HCT116 (cell line): ENCODE measurements at regions not wholly inside any gene's neighbourhood (a gene's known extent, or its start where the extent isn't known, plus 50 kb on each side); places are given as distances from the start of the nearest gene placed in this dataset.

Source experiments
- ATAC-seq: fragments of 200-7000 bp; cut with Tn5 transposase; 2 replicates; pipeline ENCODE4 v1.9.1; 2020; ENCODE audit warnings: mild to moderate bottlenecking, moderate library complexity
- BruUV-seq: library from RNA; stranded (reverse); fragments of 400-500 nt; replicated peaks from 2 replicates; lab custom pipeline; 2021; lab: Mats Ljungman, UMichigan
- CTCF ChIA-PET: fragments of 300-600 bp; sonication (Branson Sonifier 250); formaldehyde crosslinking; loops from one replicate; lab custom pipeline; 2021; ENCODE audit warnings: antibody characterized with exemption; lab: Charles Lee
- POLR2A ChIA-PET: fragments of 300-600, 350-600 bp; sonication (Branson Sonifier 250); formaldehyde crosslinking; loops from one replicate; lab custom pipeline; 2021; ENCODE audit warnings: antibody characterized with exemption; lab: Charles Lee
- RAD21 ChIA-PET, 2 experiments: fragments of 300-600 bp; sonication (Branson Sonifier 250); formaldehyde crosslinking; loops; one replicate each; lab custom pipeline; 2023; ENCODE audit warnings: low total read pairs in 2 of 2; ENCODE audit not compliant: uncharacterized antibody in 2 of 2, unreplicated experiment in 2 of 2, low non-redundant PET in 1 of 2; lab: Charles Lee
- DNase-seq: peaks from one replicate; pipeline ENCODE4 v3.0.0-alpha.2; 2010; ENCODE audit warnings: low read depth, low spot score
- H2AFZ ChIP-seq: fragments of 200-600 bp; shearing (Covaris generic), sonication (generic); 2 replicates; pipeline ENCODE4 v1.6.1; 2017; ENCODE audit warnings: low read depth, mixed run types, mixed read lengths, antibody characterized with exemption, low read length; ENCODE audit not compliant: poor library complexity, severe bottlenecking
- H3K27ac ChIP-seq: 2 replicates; pipeline ENCODE4 v1.5.1; 2012; ENCODE audit warnings: low read depth, low read length
- H3K27me3 ChIP-seq: fragments of 200-600 bp; sonication (generic); 2 replicates; pipeline ENCODE4 v1.6.1; 2016; ENCODE audit warnings: mixed run types, low read length, mixed read lengths; ENCODE audit not compliant: insufficient read depth
- H3K36me3 ChIP-seq, 2 experiments: fragments of 200-500 bp in 1 of 2; fragments of 200-600 bp in 1 of 2; sonication (Bioruptor generic) in 1 of 2; sonication (generic) in 1 of 2; 2 replicates each; pipeline versions ENCODE4 v1.5.1 to v1.6.1; 2014 to 2016; ENCODE audit warnings: low read length in 2 of 2, inconsistent platforms in 1 of 2, mixed read lengths in 1 of 2, mixed run types in 1 of 2; ENCODE audit not compliant: insufficient read depth in 2 of 2, control insufficient read depth in 1 of 2
- H3K4me1 ChIP-seq, 2 experiments: fragments of 200-600 bp in 1 of 2; sonication (generic) in 1 of 2; 2 replicates each; pipeline versions ENCODE4 v1.5.1 to v1.6.1; 2012 to 2017; ENCODE audit warnings: low read length in 2 of 2, inconsistent platforms in 1 of 2, mild to moderate bottlenecking in 1 of 2, mixed read lengths in 1 of 2, mixed run types in 1 of 2, moderate library complexity in 1 of 2; ENCODE audit not compliant: insufficient read depth in 2 of 2, control insufficient read depth in 1 of 2
- H3K4me2 ChIP-seq: fragments of 200-600 bp; sonication (generic); 2 replicates; pipeline ENCODE4 v1.6.1; 2017; ENCODE audit warnings: mixed run types, low read length, mixed read lengths
- H3K4me3 ChIP-seq, 2 experiments: fragments of 200-600 bp in 1 of 2; sonication (generic) in 1 of 2; replicated peaks in 1 of 2; 2 replicates each; pipeline ENCODE4 v1.5.1; 2011 to 2016; ENCODE audit warnings: low read length in 2 of 2, control low read depth in 1 of 2, low read depth in 1 of 2, mild to moderate bottlenecking in 1 of 2, mixed read lengths in 1 of 2, mixed run types in 1 of 2
- H3K79me2 ChIP-seq: fragments of 200-600 bp; sonication (generic); 2 replicates; pipeline ENCODE4 v1.6.1; 2017; ENCODE audit warnings: mild to moderate bottlenecking, mixed run types, low read length, moderate library complexity, mixed read lengths; ENCODE audit not compliant: insufficient read depth
- H3K9ac ChIP-seq: fragments of 200-600 bp; sonication (generic); 2 replicates; pipeline ENCODE4 v1.6.1; 2016; ENCODE audit warnings: low read length, mixed read lengths
- H3K9me2 ChIP-seq: fragments of 200-600 bp; sonication (generic), shearing (Covaris generic); 2 replicates; pipeline ENCODE4 v1.6.1; 2017; ENCODE audit warnings: mixed run types, mild to moderate bottlenecking, moderate library complexity; ENCODE audit not compliant: insufficient read depth
- H3K9me3 ChIP-seq, 2 experiments: fragments of 200-500 bp in 1 of 2; fragments of 200-600 bp in 1 of 2; sonication (Bioruptor generic) in 1 of 2; sonication (generic) in 1 of 2; 2 replicates each; pipeline ENCODE4 v1.6.1; 2014 to 2017; ENCODE audit warnings: low read length in 2 of 2, mixed read lengths in 2 of 2, inconsistent platforms in 1 of 2, low read depth in 1 of 2, mild to moderate bottlenecking in 1 of 2, mixed run types in 1 of 2, moderate library complexity in 1 of 2; ENCODE audit not compliant: control insufficient read depth in 1 of 2, insufficient read depth in 1 of 2
- H4K20me1 ChIP-seq: fragments of 200-600 bp; sonication (generic), shearing (Covaris generic); 2 replicates; pipeline ENCODE4 v1.6.1; 2017; ENCODE audit warnings: mixed run types, mild to moderate bottlenecking, moderate library complexity; ENCODE audit not compliant: insufficient read depth
- ATF3 ChIP-seq: IDR thresholded peaks from 2 replicates; pipeline ENCODE4 v1.6.1; 2012
- CBX3 ChIP-seq: IDR thresholded peaks from 2 replicates; pipeline ENCODE4 v1.6.1; 2012; ENCODE audit warnings: low read depth
- CEBPB ChIP-seq: IDR thresholded peaks from 2 replicates; pipeline ENCODE4 v1.6.1; 2012; ENCODE audit warnings: low read depth
- CTCF ChIP-seq, 3 experiments: fragments of 200-600 bp in 1 of 3; sonication (generic) in 1 of 3; IDR thresholded peaks in 2 of 3; conservative IDR thresholded peaks in 1 of 3; 2 replicates each; pipeline ENCODE4 v1.5.1; 2012 to 2017; ENCODE audit warnings: low read depth in 2 of 3, low read length in 2 of 3, antibody characterized with exemption in 1 of 3, borderline replicate concordance in 1 of 3, control low read depth in 1 of 3, mild to moderate bottlenecking in 1 of 3, mixed read lengths in 1 of 3, mixed run types in 1 of 3, moderate library complexity in 1 of 3; ENCODE audit not compliant: insufficient read depth in 1 of 3
- EGR1 ChIP-seq: IDR thresholded peaks from 2 replicates; pipeline ENCODE4 v1.6.1; 2012; ENCODE audit warnings: low read depth
- ELF1 ChIP-seq: IDR thresholded peaks from 2 replicates; pipeline ENCODE4 v1.6.1; 2012; ENCODE audit warnings: low read depth, borderline replicate concordance
- EZH2phosphoT487 ChIP-seq: fragments of 200-600 bp; IDR thresholded peaks from 2 replicates; pipeline ENCODE4 v1.6.1; 2018; ENCODE audit warnings: antibody characterized with exemption, borderline replicate concordance
- FOSL1 ChIP-seq: IDR thresholded peaks from 2 replicates; pipeline ENCODE4 v1.6.1; 2012; ENCODE audit warnings: low read depth
- POLR2A ChIP-seq: IDR thresholded peaks from 2 replicates; pipeline ENCODE4 v1.7.0; 2011; ENCODE audit warnings: borderline replicate concordance; ENCODE audit not compliant: insufficient read depth, insufficient read length; ENCODE audit errors: extremely low read depth
- POLR2AphosphoS5 ChIP-seq: IDR thresholded peaks from 2 replicates; pipeline ENCODE4 v1.6.1; 2011; ENCODE audit warnings: mild to moderate bottlenecking, low read depth, low read length, moderate library complexity
- RAD21 ChIP-seq: IDR thresholded peaks from 2 replicates; pipeline ENCODE4 v1.6.1; 2012; ENCODE audit warnings: low read depth, mild to moderate bottlenecking
- SIN3A ChIP-seq: IDR thresholded peaks from 2 replicates; pipeline ENCODE4 v1.6.1; 2012; ENCODE audit warnings: low read depth
- SP1 ChIP-seq: IDR thresholded peaks from 2 replicates; pipeline ENCODE4 v1.6.1; 2012; ENCODE audit warnings: low read depth
- TCF7L2 ChIP-seq: IDR thresholded peaks from 2 replicates; pipeline ENCODE4 v1.7.0; 2011; ENCODE audit warnings: borderline replicate concordance, inconsistent platforms; ENCODE audit not compliant: insufficient read depth, insufficient read length; ENCODE audit errors: extremely low read depth
- YY1 ChIP-seq: IDR thresholded peaks from 2 replicates; pipeline ENCODE4 v1.6.1; 2011; ENCODE audit warnings: low read length, low read depth, moderate library complexity, mild to moderate bottlenecking; ENCODE audit not compliant: insufficient replicate concordance; ENCODE audit errors: extremely low read depth
- ZBTB33 ChIP-seq: IDR thresholded peaks from 2 replicates; pipeline ENCODE4 v1.6.1; 2011; ENCODE audit warnings: mild to moderate bottlenecking, low read length, moderate library complexity; ENCODE audit not compliant: insufficient replicate concordance; ENCODE audit errors: extremely low read depth
- ZFX ChIP-seq: fragments of 450-650 bp; IDR thresholded peaks from 2 replicates; pipeline ENCODE4 v1.6.1; 2017
- ZNF274 ChIP-seq: fragments of 200-500 bp; sonication (Bioruptor generic); IDR thresholded peaks from 2 replicates; pipeline ENCODE4 v1.6.1; 2014; ENCODE audit warnings: mild to moderate bottlenecking, low read depth, low read length, inconsistent platforms
- intact Hi-C: fragments of 100-400 bp; cut with micrococcal nuclease; formaldehyde crosslinking; loops from 2 replicates; pipeline ENCODE4 v1.10.0; 2022
- TF ChIP-seq, protein P1 (sequence below): IDR thresholded peaks from 2 replicates; pipeline ENCODE4 v1.6.1; 2012
- TF ChIP-seq, protein P2 (sequence below): IDR thresholded peaks from 2 replicates; pipeline ENCODE4 v1.6.1; 2012; ENCODE audit warnings: low read depth

DNA sequence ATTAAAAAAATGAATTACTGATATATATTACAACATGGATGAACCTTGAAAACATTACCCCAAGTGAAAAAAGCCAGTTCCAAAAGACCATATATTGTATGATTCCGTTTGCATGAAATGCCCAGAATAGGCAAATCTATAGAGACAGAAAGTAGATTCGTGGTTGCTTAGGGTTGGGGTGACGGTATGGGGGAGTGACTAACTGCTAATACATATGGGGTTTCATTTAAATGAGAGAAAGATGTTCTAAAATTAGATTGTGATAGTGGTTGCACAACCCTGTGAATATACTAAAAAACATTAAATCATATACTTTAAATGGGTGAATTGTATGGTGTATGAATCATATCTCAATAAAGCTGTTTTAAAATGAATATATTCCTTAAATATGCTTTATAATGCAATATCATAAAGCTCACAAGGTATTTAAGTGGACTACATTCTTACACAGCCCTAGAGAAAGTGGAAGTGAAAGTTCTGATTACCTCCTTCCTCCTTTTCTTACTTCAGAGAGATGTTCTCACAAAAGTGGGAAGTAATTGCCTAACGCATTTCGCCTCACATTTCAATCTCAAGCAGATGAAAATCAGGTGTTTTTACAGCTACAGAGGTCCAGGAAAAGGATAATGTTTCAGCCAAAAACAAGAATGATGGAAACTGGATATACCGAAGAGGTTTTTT, 142.7 kb upstream of the GNAO1 start:
- Histone ChIP-seq H3K79me2 (no peaks in the 10 kb centered on the region), H3K9ac (no peak overlapping the region), H3K27ac (no peak overlapping the region), H4K20me1 (no peaks in the 10 kb centered on the region), H3K27me3 (peaks cover 17% of the 10 kb centered on the region), H3K9me3 (no peaks in the 10 kb centered on the region), H2AFZ (no peak overlapping the region), H3K4me1 (no peaks in the 10 kb centered on the region), H3K36me3 (no peaks in the 10 kb centered on the region), H3K9me2 (no peaks in the 10 kb centered on the region), H3K4me2 (no peak overlapping the region), H3K4me3 (no peak overlapping the region)
- ChIA-PET RAD21 (no interaction called here), POLR2A (no interaction called here), CTCF (no interaction called here)
- DNase-seq (no peak), ATAC-seq (no peak)
- BruUV-seq = no TSS peak
- intact Hi-C loops = loop anchor here (10.0 kb wide), 1 partner anchor 236 kb away; no protein-coding TSS in a partner anchor
- TF ChIP-seq CBX3 = no peak
- TF ChIP-seq ATF3 = no peak
- no peak for TF ChIP-seq ZNF274
- no peak for TF ChIP-seq SP1
- TF ChIP-seq TCF7L2 = no peak
- TF ChIP-seq POLR2A = no peak
- no peak for TF ChIP-seq ELF1
- TF ChIP-seq RAD21 = no peak
- no peak for TF ChIP-seq FOSL1
- no peak for TF ChIP-seq CTCF (IDR thresholded peaks at IDR 0.05 in 2 of 3, conservative IDR thresholded peaks at IDR 0.05 in 1 of 3; ENCODE audit: borderline replicate concordance in 1 of 3, insufficient read depth in 1 of 3, low read depth in 2 of 3, low read length in 2 of 3)
- TF ChIP-seq, protein P1, sequence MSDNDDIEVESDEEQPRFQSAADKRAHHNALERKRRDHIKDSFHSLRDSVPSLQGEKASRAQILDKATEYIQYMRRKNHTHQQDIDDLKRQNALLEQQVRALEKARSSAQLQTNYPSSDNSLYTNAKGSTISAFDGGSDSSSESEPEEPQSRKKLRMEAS = no peak
- no peak for TF ChIP-seq ZFX
- no peak for TF ChIP-seq EZH2phosphoT487
- TF ChIP-seq POLR2AphosphoS5 = no peak
- no peak for TF ChIP-seq SIN3A
- TF ChIP-seq, protein P2, sequence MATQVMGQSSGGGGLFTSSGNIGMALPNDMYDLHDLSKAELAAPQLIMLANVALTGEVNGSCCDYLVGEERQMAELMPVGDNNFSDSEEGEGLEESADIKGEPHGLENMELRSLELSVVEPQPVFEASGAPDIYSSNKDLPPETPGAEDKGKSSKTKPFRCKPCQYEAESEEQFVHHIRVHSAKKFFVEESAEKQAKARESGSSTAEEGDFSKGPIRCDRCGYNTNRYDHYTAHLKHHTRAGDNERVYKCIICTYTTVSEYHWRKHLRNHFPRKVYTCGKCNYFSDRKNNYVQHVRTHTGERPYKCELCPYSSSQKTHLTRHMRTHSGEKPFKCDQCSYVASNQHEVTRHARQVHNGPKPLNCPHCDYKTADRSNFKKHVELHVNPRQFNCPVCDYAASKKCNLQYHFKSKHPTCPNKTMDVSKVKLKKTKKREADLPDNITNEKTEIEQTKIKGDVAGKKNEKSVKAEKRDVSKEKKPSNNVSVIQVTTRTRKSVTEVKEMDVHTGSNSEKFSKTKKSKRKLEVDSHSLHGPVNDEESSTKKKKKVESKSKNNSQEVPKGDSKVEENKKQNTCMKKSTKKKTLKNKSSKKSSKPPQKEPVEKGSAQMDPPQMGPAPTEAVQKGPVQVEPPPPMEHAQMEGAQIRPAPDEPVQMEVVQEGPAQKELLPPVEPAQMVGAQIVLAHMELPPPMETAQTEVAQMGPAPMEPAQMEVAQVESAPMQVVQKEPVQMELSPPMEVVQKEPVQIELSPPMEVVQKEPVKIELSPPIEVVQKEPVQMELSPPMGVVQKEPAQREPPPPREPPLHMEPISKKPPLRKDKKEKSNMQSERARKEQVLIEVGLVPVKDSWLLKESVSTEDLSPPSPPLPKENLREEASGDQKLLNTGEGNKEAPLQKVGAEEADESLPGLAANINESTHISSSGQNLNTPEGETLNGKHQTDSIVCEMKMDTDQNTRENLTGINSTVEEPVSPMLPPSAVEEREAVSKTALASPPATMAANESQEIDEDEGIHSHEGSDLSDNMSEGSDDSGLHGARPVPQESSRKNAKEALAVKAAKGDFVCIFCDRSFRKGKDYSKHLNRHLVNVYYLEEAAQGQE = no peak
- TF ChIP-seq CEBPB = no peak
- no peak for TF ChIP-seq EGR1
- TF ChIP-seq ZBTB33 = no peak
- no peak for TF ChIP-seq YY1
